AG04449 (cell line): ENCODE measurements at regions not wholly inside any gene's neighbourhood (a gene's known extent, or its start where the extent isn't known, plus 50 kb on each side); places are given as distances from the start of the nearest gene placed in this dataset.

ENCODE experiments used
- CTCF ChIA-PET: fragments of 350-600 bp; formaldehyde crosslinking; extraction: SDS; loops from one replicate; lab custom pipeline; 2021; ENCODE audit warnings: antibody characterized with exemption; lab: Yijun Ruan, JAX
- POLR2A ChIA-PET: fragments of 400-600, 350-600 bp; formaldehyde crosslinking; extraction: SDS; loops from one replicate; lab custom pipeline; 2020; ENCODE audit warnings: antibody characterized with exemption, inconsistent platforms; lab: Yijun Ruan, JAX
- DNase-seq: peaks from one replicate; pipeline ENCODE4 v3.0.0-alpha.2; 2010; ENCODE audit warnings: low read depth, low spot score
- H3K4me3 ChIP-seq: 2 replicates; pipeline ENCODE4 v1.5.1; 2011; ENCODE audit warnings: low read depth, mild to moderate bottlenecking, control low read depth, low read length
- CTCF ChIP-seq: IDR thresholded peaks from one replicate; pipeline ENCODE4 v1.5.1; 2011; ENCODE audit warnings: mild to moderate bottlenecking, moderate library complexity, low read length, control low read depth, inconsistent platforms; ENCODE audit not compliant: insufficient read depth; ENCODE audit errors: missing control alignments

GRCh38 chr4:20624793-20625374, 75.4 kb upstream of the PACRGL start:
- TF ChIP-seq CTCF = no peak
- CTCF ChIA-PET = no interaction called here
- no peak for DNase-seq
- POLR2A ChIA-PET = no interaction called here
- H3K4me3 ChIP-seq = no peak overlapping the region

GRCh38 chr4:20625426-20625825, 74.8 kb upstream of the PACRGL start:
- POLR2A ChIA-PET = no interaction called here
- CTCF ChIA-PET = no interaction called here

GRCh38 chr4:20626326-20627005, 73.8 kb upstream of the PACRGL start:
- no peak overlapping the region for H3K4me3 ChIP-seq
- DNase-seq = no peak
- ChIA-PET CTCF (interaction anchor here (0.7 kb wide), 1 partner anchor 51 kb away, joined by 3 read pairs; no protein-coding TSS in a partner anchor), POLR2A (no interaction called here)
- TF ChIP-seq CTCF = no peak

More at GRCh38 chr4:20625426-20625825, 74.8 kb upstream of the PACRGL start:
- no peak overlapping the region for H3K4me3 ChIP-seq
- TF ChIP-seq CTCF = no peak
- DNase-seq = no peak

- ChIA-PET CTCF (no interaction called here), POLR2A (no interaction called here)
- no peak overlapping the region for H3K4me3 ChIP-seq
- no peak for DNase-seq
- no peak for TF ChIP-seq CTCF
Observed at GRCh38 chr4:20627866-20628265, 72.4 kb upstream of the PACRGL start.

- H3K4me3 ChIP-seq = no peak overlapping the region
- CTCF ChIA-PET = no interaction called here
- TF ChIP-seq CTCF = no peak
- DNase-seq = no peak
- POLR2A ChIA-PET = no interaction called here
Observed at GRCh38 chr4:20629186-20630106, 70.8 kb upstream of the PACRGL start.

- H3K4me3 ChIP-seq = no peak overlapping the region
- DNase-seq = no peak
- ChIA-PET CTCF (no interaction called here), POLR2A (no interaction called here)
- TF ChIP-seq CTCF = no peak
Observed at GRCh38 chr4:20638825-20639224, 61.4 kb upstream of the PACRGL start.
